ENCODE measurements at regions not wholly inside any gene's neighbourhood (a gene's known extent, or its start where the extent isn't known, plus 50 kb on each side); places are given as distances from the start of the nearest gene placed in this dataset.
A peak's percentile ranks its signal among the peaks of the same experiment; 100 is the strongest.

DNA sequence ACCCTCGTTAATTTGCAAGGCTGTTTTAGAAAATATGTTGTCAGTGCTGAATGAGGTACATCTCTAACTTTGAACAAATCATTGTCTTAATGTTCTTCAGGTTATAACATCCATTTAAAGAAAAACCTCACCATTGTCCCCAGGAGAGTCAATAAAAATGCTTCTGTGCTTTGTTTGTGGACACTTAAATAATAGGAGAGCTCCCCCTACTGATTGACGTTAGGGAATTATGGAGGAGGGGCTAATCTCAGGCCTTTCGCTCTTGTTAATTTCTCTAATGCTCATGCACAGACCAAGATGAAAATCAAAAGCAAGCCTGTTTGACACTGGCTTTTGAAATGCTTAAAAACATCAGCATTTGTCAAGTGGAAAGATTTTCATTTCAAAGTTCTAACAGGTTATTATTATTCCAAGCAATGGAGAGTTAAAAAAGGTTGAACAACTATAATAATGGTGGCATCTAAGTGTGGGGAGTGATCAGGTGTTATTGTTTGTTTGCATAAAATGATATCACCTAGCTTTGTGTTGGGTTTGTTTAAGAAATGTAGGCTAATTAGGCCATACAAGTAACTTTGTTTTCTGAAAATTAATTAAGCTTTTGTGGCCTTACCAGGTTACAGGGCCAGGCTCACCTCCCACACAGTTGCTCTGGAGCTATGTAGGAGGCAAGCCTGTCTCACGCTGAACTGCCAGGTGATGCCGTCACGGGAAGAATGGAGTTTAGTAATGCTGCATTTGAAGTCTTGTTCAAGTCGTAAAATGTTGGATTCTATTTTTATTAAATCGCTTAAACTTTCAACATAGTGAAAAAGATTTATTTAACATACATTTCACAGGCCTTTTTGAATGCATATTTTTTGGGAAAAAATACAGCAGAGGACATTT lies 51.7 kb upstream of the SMIM21 start:
- ATAC-seq (ENCODE audit: poor library complexity) (peak; percentile 39), DNase-seq (peak in 3 of 14 experiments; percentile 53 to 70 (median 68))
- no peak overlapping the region for H3K4me3 Mint-ChIP-seq

DNA sequence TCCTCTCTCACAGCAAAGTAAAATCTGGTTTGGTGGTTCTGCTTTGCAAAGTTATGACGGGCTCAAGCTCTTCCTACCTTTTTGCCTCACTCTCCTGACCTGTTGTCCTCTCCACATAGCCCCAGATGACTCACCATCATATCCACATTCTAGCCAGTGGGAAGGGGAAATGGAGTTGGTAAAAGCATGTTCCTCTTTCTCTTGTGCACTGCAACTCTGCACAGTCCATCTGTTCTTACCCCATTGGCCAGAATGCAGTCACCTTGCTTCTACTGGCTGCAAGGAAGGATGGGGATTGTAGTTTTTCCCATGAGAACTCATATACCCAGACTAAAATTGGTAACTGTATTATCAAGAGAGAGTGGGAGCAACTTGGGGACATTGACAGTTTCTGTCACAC lies 50.4 kb upstream of the SMIM21 start:
- TF ChIP-seq, protein P1, sequence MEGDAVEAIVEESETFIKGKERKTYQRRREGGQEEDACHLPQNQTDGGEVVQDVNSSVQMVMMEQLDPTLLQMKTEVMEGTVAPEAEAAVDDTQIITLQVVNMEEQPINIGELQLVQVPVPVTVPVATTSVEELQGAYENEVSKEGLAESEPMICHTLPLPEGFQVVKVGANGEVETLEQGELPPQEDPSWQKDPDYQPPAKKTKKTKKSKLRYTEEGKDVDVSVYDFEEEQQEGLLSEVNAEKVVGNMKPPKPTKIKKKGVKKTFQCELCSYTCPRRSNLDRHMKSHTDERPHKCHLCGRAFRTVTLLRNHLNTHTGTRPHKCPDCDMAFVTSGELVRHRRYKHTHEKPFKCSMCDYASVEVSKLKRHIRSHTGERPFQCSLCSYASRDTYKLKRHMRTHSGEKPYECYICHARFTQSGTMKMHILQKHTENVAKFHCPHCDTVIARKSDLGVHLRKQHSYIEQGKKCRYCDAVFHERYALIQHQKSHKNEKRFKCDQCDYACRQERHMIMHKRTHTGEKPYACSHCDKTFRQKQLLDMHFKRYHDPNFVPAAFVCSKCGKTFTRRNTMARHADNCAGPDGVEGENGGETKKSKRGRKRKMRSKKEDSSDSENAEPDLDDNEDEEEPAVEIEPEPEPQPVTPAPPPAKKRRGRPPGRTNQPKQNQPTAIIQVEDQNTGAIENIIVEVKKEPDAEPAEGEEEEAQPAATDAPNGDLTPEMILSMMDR (IDR thresholded peaks at IDR 0.05) = no peak
- Mint-ChIP-seq H3K4me1 (ENCODE audit: low read depth) (no peaks in the 10 kb centered on the region), H3K27me3 (peaks cover 15% of the 10 kb centered on the region), H3K27ac (no peak overlapping the region), H3K36me3 (ENCODE audit: low read depth) (no peaks in the 10 kb centered on the region), H3K9me3 (no peaks in the 10 kb centered on the region), H3K4me3 (no peak overlapping the region)
- ChIA-PET CTCF (no interaction called here), POLR2A (no interaction called here)
- no peak overlapping the region for H3K27ac ChIP-seq (ENCODE audit: low read depth in 1 of 2, low read length in 2 of 2)
- DNase-seq (peak in 3 of 14 experiments; percentile 2 to 25 (median 15)), ATAC-seq (ENCODE audit: poor library complexity) (no peak)
- H3K4me3 ChIP-seq (ENCODE audit: low read length) = no peak overlapping the region
- intact Hi-C loops (cut with DNase I, micrococcal nuclease) = loop anchor here (1.0 to 10.0 kb wide), 6 partner anchors 301 to 867 kb away; no protein-coding TSS in a partner anchor
- H3K27me3 ChIP-seq (ENCODE audit: control insufficient read depth in 1 of 2, insufficient read depth in 2 of 2, low read length in 2 of 2) = peaks cover 0 to 2% of the 10 kb centered on the region in 2 experiments
- no peaks in the 10 kb centered on the region for H3K36me3 ChIP-seq (ENCODE audit: insufficient read depth, low read length)
- H3K9me3 ChIP-seq (ENCODE audit: control insufficient read depth in 1 of 2, insufficient read depth in 1 of 2, low read length in 2 of 2) = no peaks in the 10 kb centered on the region
- no peaks in the 10 kb centered on the region for H3K4me1 ChIP-seq (ENCODE audit: insufficient read depth, low read length)

More for the DNA sequence above, 51.7 kb upstream of the SMIM21 start:
- Histone ChIP-seq H3K4me3 (ENCODE audit: low read length) (no peak overlapping the region), H3K36me3 (ENCODE audit: insufficient read depth, low read length) (no peaks in the 10 kb centered on the region), H3K4me1 (ENCODE audit: insufficient read depth, low read length) (no peaks in the 10 kb centered on the region), H3K9me3 (ENCODE audit: control insufficient read depth in 1 of 2, insufficient read depth in 1 of 2, low read length in 2 of 2) (peaks cover 0 to 4% of the 10 kb centered on the region in 2 experiments), H3K27me3 (ENCODE audit: control insufficient read depth in 1 of 2, insufficient read depth in 2 of 2, low read length in 2 of 2) (peaks cover 5 to 8% of the 10 kb centered on the region in 2 experiments), H3K27ac (ENCODE audit: low read depth in 1 of 2, low read length in 2 of 2) (no peak overlapping the region)
- Mint-ChIP-seq H3K27ac (no peak overlapping the region), H3K36me3 (ENCODE audit: low read depth) (no peaks in the 10 kb centered on the region), H3K27me3 (peaks cover 20% of the 10 kb centered on the region), H3K4me1 (ENCODE audit: low read depth) (no peaks in the 10 kb centered on the region), H3K9me3 (peaks cover 5% of the 10 kb centered on the region)
- POLR2A ChIA-PET = interaction anchor here (0.6 kb wide), 1 partner anchor 137 kb away, joined by 3 read pairs; no protein-coding TSS in a partner anchor
- intact Hi-C loops (cut with DNase I, micrococcal nuclease) = loop anchor here (1.0 to 10.0 kb wide), 7 partner anchors 302 to 866 kb away; no protein-coding TSS in a partner anchor
- TF ChIP-seq, protein P1 (IDR thresholded peaks at IDR 0.05) = peak; percentile 67
- CTCF ChIA-PET = no interaction called here
